H9 (cell line): ENCODE measurements at regions not wholly inside any gene's neighbourhood (a gene's known extent, or its start where the extent isn't known, plus 50 kb on each side); places are given as distances from the start of the nearest gene placed in this dataset.

Experiments
- DNase-seq: peaks from one replicate; pipeline ENCODE4 v3.0.0-alpha.2; 2017
- H2AFZ ChIP-seq: one replicate; pipeline ENCODE4 v1.6.1; 2013; ENCODE audit warnings: mild to moderate bottlenecking, low read length, control low read depth, moderate library complexity
- H2AK5ac ChIP-seq: 2 replicates; pipeline ENCODE4 v1.6.1; 2013; ENCODE audit warnings: low read length, control low read depth, mixed read lengths; ENCODE audit not compliant: insufficient read length
- H2BK120ac ChIP-seq: one replicate; pipeline ENCODE4 v1.6.1; 2013; ENCODE audit warnings: low read depth, mild to moderate bottlenecking, low read length, control low read depth, inconsistent platforms; ENCODE audit not compliant: poor library complexity, severe bottlenecking
- H2BK12ac ChIP-seq: 2 replicates; pipeline ENCODE4 v1.6.1; 2013; ENCODE audit warnings: low read length, control low read depth, mixed read lengths, low read depth; ENCODE audit not compliant: insufficient read length
- H2BK15ac ChIP-seq: 2 replicates; pipeline ENCODE4 v1.6.1; 2013; ENCODE audit warnings: low read depth, low read length, control low read depth
- H2BK20ac ChIP-seq: one replicate; pipeline ENCODE4 v1.6.1; 2013; ENCODE audit warnings: low read depth, mild to moderate bottlenecking, low read length, control low read depth, inconsistent platforms; ENCODE audit not compliant: poor library complexity, severe bottlenecking
- H2BK5ac ChIP-seq: 2 replicates; pipeline ENCODE4 v1.6.1; 2013; ENCODE audit warnings: low read length, control low read depth, mixed read lengths; ENCODE audit not compliant: insufficient read length
- H3K14ac ChIP-seq: 2 replicates; pipeline ENCODE4 v1.6.1; 2013; ENCODE audit warnings: low read length, control low read depth; ENCODE audit not compliant: insufficient read depth
- H3K18ac ChIP-seq: 2 replicates; pipeline ENCODE4 v1.6.1; 2013; ENCODE audit warnings: low read depth, mild to moderate bottlenecking, mixed read lengths, low read length, control low read depth; ENCODE audit not compliant: insufficient read length
- H3K23ac ChIP-seq: 2 replicates; pipeline ENCODE4 v1.6.1; 2013; ENCODE audit warnings: low read length, control low read depth, mixed read lengths, low read depth; ENCODE audit not compliant: insufficient read length
- H3K23me2 ChIP-seq: 2 replicates; pipeline ENCODE4 v1.6.1; 2013; ENCODE audit warnings: low read depth, mild to moderate bottlenecking, mixed read lengths, low read length, control low read depth; ENCODE audit not compliant: insufficient read length, poor library complexity, severe bottlenecking
- H3K27ac ChIP-seq: 2 replicates; pipeline ENCODE4 v1.5.1; 2013; ENCODE audit warnings: low read length, control low read depth, mixed read lengths, low read depth; ENCODE audit not compliant: insufficient read length
- H3K27me3 ChIP-seq: 2 replicates; pipeline ENCODE4 v1.6.1; 2013; ENCODE audit warnings: low read length, control low read depth, inconsistent platforms; ENCODE audit not compliant: insufficient read depth
- H3K4ac ChIP-seq: 2 replicates; pipeline ENCODE4 v1.6.1; 2013; ENCODE audit warnings: low read depth, mild to moderate bottlenecking, control low read depth, inconsistent platforms, low read length, moderate library complexity
- H3K4me1 ChIP-seq: 2 replicates; pipeline ENCODE4 v1.6.1; 2013; ENCODE audit warnings: low read length, control low read depth, inconsistent platforms; ENCODE audit not compliant: insufficient read depth
- H3K4me2 ChIP-seq: 2 replicates; pipeline ENCODE4 v1.6.1; 2013; ENCODE audit warnings: low read length, control low read depth, mixed read lengths; ENCODE audit not compliant: insufficient read length, insufficient read depth
- H3K56ac ChIP-seq: 2 replicates; pipeline ENCODE4 v1.6.1; 2013; ENCODE audit warnings: low read depth, mild to moderate bottlenecking, mixed read lengths, low read length, control low read depth; ENCODE audit not compliant: insufficient read length
- H3K79me1 ChIP-seq: 2 replicates; pipeline ENCODE4 v1.6.1; 2013; ENCODE audit warnings: low read depth, mild to moderate bottlenecking, moderate library complexity, low read length, control low read depth, inconsistent platforms; ENCODE audit not compliant: insufficient read depth, poor library complexity, severe bottlenecking
- H3K79me2 ChIP-seq: 2 replicates; pipeline ENCODE4 v1.6.1; 2013; ENCODE audit warnings: low read length, control low read depth, inconsistent platforms; ENCODE audit not compliant: insufficient read depth
- H3K9ac ChIP-seq: 2 replicates; pipeline ENCODE4 v1.6.1; 2013; ENCODE audit warnings: low read length, control low read depth, mixed read lengths; ENCODE audit not compliant: insufficient read length; ENCODE audit errors: extremely low read depth
- H3K9me3 ChIP-seq: one replicate; pipeline ENCODE4 v1.6.1; 2013; ENCODE audit warnings: low read depth, low read length, inconsistent platforms; ENCODE audit not compliant: control insufficient read depth
- H3T11ph ChIP-seq: one replicate; pipeline ENCODE4 v1.6.1; 2013; ENCODE audit warnings: mild to moderate bottlenecking, low read length, control low read depth, inconsistent platforms
- H4K20me1 ChIP-seq: one replicate; pipeline ENCODE4 v1.6.1; 2013; ENCODE audit not compliant: control insufficient read depth, insufficient read length, insufficient read depth
- H4K5ac ChIP-seq: 2 replicates; pipeline ENCODE4 v1.6.1; 2013; ENCODE audit warnings: low read depth, mild to moderate bottlenecking, mixed read lengths, low read length, control low read depth; ENCODE audit not compliant: insufficient read length
- H4K8ac ChIP-seq: replicated peaks from 2 replicates; pipeline ENCODE4 v1.6.1; 2013; ENCODE audit warnings: low read length, control low read depth, mixed read lengths, low read depth; ENCODE audit not compliant: insufficient read length
- H4K91ac ChIP-seq: 2 replicates; pipeline ENCODE4 v1.6.1; 2013; ENCODE audit warnings: low read depth, mild to moderate bottlenecking, moderate library complexity, mixed read lengths, low read length, control low read depth; ENCODE audit not compliant: insufficient read length
- H3K27ac Mint-ChIP-seq, 3 experiments: 2 replicates in 2 of 3; 3 replicates in 1 of 3; pipeline ENCODE4 v1.8.0; 2020 to 2021; ENCODE audit warnings: mixed read lengths in 3 of 3, mild to moderate bottlenecking in 1 of 3, moderate library complexity in 1 of 3
- H3K27me3 Mint-ChIP-seq: 2 replicates; pipeline ENCODE4 v1.8.0; 2021; ENCODE audit warnings: low read depth, mild to moderate bottlenecking, moderate library complexity, mixed read lengths
- H3K36me3 Mint-ChIP-seq, 3 experiments: 2 replicates in 2 of 3; 3 replicates in 1 of 3; pipeline ENCODE4 v1.8.0; 2020 to 2021; ENCODE audit warnings: low read depth in 3 of 3, mixed read lengths in 3 of 3; ENCODE audit not compliant: insufficient read depth in 1 of 3
- H3K4me1 Mint-ChIP-seq, 2 experiments: 2 replicates each; pipeline ENCODE4 v1.8.0; 2020; ENCODE audit warnings: mixed read lengths in 2 of 2
- H3K4me3 Mint-ChIP-seq, 2 experiments: 2 replicates in 1 of 2; 3 replicates in 1 of 2; pipeline ENCODE4 v1.8.0; 2020 to 2021; ENCODE audit warnings: mild to moderate bottlenecking in 2 of 2, mixed read lengths in 2 of 2, moderate library complexity in 1 of 2
- H3K9me3 Mint-ChIP-seq, 2 experiments: 2 replicates in 1 of 2; 3 replicates in 1 of 2; pipeline ENCODE4 v1.8.0; 2020; ENCODE audit warnings: mild to moderate bottlenecking in 2 of 2, mixed read lengths in 2 of 2, moderate library complexity in 1 of 2
- WGBS: extraction: QIAGEN DNeasy Blood & Tissue Kit; methylation state at CpG from one replicate; pipeline ENCODE4 v1.1.7; 2013; ENCODE audit warnings: missing lambda C conversion rate, low lambda C conversion rate, mixed read lengths; ENCODE audit not compliant: insufficient read length; ENCODE audit errors: extremely low coverage; 5-methylcytosine and 5-hydroxymethylcytosine counted together
- TF ChIP-seq, protein P1 (sequence below): fragments of 200-600 bp; sonication (generic); conservative IDR thresholded peaks from 3 replicates; pipeline ENCODE4 v1.8.0; 2021; ENCODE audit warnings: antibody characterized with exemption, mild to moderate bottlenecking

DNA sequence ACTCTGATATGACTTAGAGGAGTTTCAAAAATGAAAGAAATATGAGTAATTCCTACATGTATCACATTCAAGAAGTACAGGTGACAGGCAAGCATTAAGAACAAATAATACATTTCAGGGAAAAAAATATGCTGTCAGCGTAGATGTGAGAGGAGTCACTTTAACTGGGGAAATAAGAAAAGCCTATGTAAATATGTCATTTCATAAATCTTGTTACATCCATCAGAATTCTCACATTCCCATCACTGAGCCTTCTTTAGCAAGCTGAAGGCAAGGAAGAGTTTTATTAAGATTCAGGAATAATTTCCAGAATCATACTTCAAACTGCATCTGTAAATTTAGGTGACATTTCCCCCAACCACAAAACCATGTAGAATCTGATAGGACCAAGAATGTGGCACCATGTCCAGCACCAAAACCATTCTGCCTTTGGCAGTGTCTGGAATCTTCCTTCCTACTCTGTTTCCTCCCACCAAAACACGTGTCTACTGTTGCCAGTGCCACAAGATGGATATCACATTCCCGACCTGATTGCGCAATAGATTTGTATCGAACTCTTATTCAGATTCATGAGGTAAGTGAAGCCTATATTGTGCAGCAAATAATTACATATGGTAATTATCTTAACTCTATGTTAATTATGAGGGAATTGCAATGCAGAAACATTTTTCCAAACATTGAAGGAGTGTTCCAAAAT is 690.9 kb downstream of the ISL1 start:
- WGBS, result no CpG with 5 or more reads among the region's 5 CpGs
- no peak overlapping the region for H2BK15ac ChIP-seq
- H2BK12ac ChIP-seq, result no peak overlapping the region
- peaks cover 14 to 18% of the 10 kb centered on the region in 2 experiments for H3K4me1 Mint-ChIP-seq
- H3K23me2 ChIP-seq, result no peaks in the 10 kb centered on the region
- no peak overlapping the region for H2BK20ac ChIP-seq
- no peaks in the 10 kb centered on the region for H3K9me3 ChIP-seq
- H2AFZ ChIP-seq, result no peak overlapping the region
- no peak overlapping the region for H2BK120ac ChIP-seq
- no peak overlapping the region for H2BK5ac ChIP-seq
- no peak overlapping the region for H3K18ac ChIP-seq
- H3K36me3 Mint-ChIP-seq, result no peaks in the 10 kb centered on the region
- H3K4me1 ChIP-seq, result no peaks in the 10 kb centered on the region
- H4K5ac ChIP-seq, result no peak overlapping the region
- no peak overlapping the region for H3K4me3 Mint-ChIP-seq
- H3K4me2 ChIP-seq, result no peak overlapping the region
- no peak overlapping the region for H3K23ac ChIP-seq
- H3K9ac ChIP-seq, result no peak overlapping the region
- H2AK5ac ChIP-seq, result no peak overlapping the region
- H3K56ac ChIP-seq, result no peak overlapping the region
- no peak overlapping the region for H3K14ac ChIP-seq
- H3K27ac ChIP-seq, result no peak overlapping the region
- H3K79me1 ChIP-seq, result no peaks in the 10 kb centered on the region
- H3K27ac Mint-ChIP-seq, result no peak overlapping the region
- H4K8ac ChIP-seq, result no peak overlapping the region
- no peaks in the 10 kb centered on the region; a peak in 1 of 5 replicates for H3K9me3 Mint-ChIP-seq
- H3K27me3 ChIP-seq, result no peaks in the 10 kb centered on the region
- H3K4ac ChIP-seq, result no peak overlapping the region
- H4K20me1 ChIP-seq, result no peaks in the 10 kb centered on the region
- no peak overlapping the region for H4K91ac ChIP-seq
- H3T11ph ChIP-seq, result no peak overlapping the region
- TF ChIP-seq, protein P1, sequence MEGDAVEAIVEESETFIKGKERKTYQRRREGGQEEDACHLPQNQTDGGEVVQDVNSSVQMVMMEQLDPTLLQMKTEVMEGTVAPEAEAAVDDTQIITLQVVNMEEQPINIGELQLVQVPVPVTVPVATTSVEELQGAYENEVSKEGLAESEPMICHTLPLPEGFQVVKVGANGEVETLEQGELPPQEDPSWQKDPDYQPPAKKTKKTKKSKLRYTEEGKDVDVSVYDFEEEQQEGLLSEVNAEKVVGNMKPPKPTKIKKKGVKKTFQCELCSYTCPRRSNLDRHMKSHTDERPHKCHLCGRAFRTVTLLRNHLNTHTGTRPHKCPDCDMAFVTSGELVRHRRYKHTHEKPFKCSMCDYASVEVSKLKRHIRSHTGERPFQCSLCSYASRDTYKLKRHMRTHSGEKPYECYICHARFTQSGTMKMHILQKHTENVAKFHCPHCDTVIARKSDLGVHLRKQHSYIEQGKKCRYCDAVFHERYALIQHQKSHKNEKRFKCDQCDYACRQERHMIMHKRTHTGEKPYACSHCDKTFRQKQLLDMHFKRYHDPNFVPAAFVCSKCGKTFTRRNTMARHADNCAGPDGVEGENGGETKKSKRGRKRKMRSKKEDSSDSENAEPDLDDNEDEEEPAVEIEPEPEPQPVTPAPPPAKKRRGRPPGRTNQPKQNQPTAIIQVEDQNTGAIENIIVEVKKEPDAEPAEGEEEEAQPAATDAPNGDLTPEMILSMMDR, result no peak
- H3K27me3 Mint-ChIP-seq, result peaks cover 14% of the 10 kb centered on the region; the same call in 1 of the 2 replicates
- no peak for DNase-seq
- no peaks in the 10 kb centered on the region for H3K79me2 ChIP-seq
